HG02798 (cell line): ENCODE measurements at regions not wholly inside any gene's neighbourhood (a gene's known extent, or its start where the extent isn't known, plus 50 kb on each side); places are given as distances from the start of the nearest gene placed in this dataset.

Source experiments
- ATAC-seq: cut with Tn5 transposase; IDR thresholded peaks from one replicate; pipeline ENCODE4 v1.9.1; 2021; ENCODE audit warnings: mild to moderate bottlenecking; ENCODE audit not compliant: unreplicated experiment, poor library complexity

- ATAC-seq = no peak
Observed at GRCh38 chr1:5238351-5239130, 584.1 kb downstream of the AJAP1 start.

- no peak for ATAC-seq
Observed at GRCh38 chr1:5235355-5235899, 581.0 kb downstream of the AJAP1 start.

GRCh38 chr1:5232537-5232936 is 578.1 kb downstream of the AJAP1 start:
- ATAC-seq = no peak

- ATAC-seq = no peak
Observed at GRCh38 chr1:5231541-5232315, 577.3 kb downstream of the AJAP1 start.

- ATAC-seq = no peak
Observed at GRCh38 chr1:5227114-5227513, 572.7 kb downstream of the AJAP1 start.

GRCh38 chr1:5225707-5226704 is 571.6 kb downstream of the AJAP1 start:
- no peak for ATAC-seq

GRCh38 chr1:5223206-5223605 is 568.8 kb downstream of the AJAP1 start:
- ATAC-seq = no peak

- no peak for ATAC-seq
Observed at GRCh38 chr1:5222626-5223025, 568.2 kb downstream of the AJAP1 start.

GRCh38 chr1:5221451-5221850 is 567.0 kb downstream of the AJAP1 start:
- ATAC-seq = no peak

- ATAC-seq = no peak
Observed at GRCh38 chr1:5220821-5221220, 566.4 kb downstream of the AJAP1 start.

- ATAC-seq = no peak
Observed at GRCh38 chr1:5220421-5220820, 566.0 kb downstream of the AJAP1 start.

- no peak for ATAC-seq
Observed at GRCh38 chr1:5200006-5200405, 545.6 kb downstream of the AJAP1 start.

- no peak for ATAC-seq
Observed at GRCh38 chr1:5198328-5198727, 543.9 kb downstream of the AJAP1 start.

- ATAC-seq = no peak
Observed at GRCh38 chr1:5191470-5191869, 537.1 kb downstream of the AJAP1 start.

GRCh38 chr1:5189384-5189783 is 535.0 kb downstream of the AJAP1 start:
- no peak for ATAC-seq

GRCh38 chr1:5165762-5166161 is 511.4 kb downstream of the AJAP1 start:
- no peak for ATAC-seq

GRCh38 chr1:5164158-5164557 is 509.7 kb downstream of the AJAP1 start:
- ATAC-seq = no peak

- ATAC-seq = no peak
Observed at GRCh38 chr1:5161372-5161771, 507.0 kb downstream of the AJAP1 start.

GRCh38 chr1:5157175-5157574 is 502.8 kb downstream of the AJAP1 start:
- ATAC-seq = no peak

- ATAC-seq = no peak
Observed at GRCh38 chr1:5156416-5157120, 502.2 kb downstream of the AJAP1 start.
